HEK293 (cell line): ENCODE measurements at regions not wholly inside any gene's neighbourhood (a gene's known extent, or its start where the extent isn't known, plus 50 kb on each side); places are given as distances from the start of the nearest gene placed in this dataset.

Source experiments
- CTCF ChIA-PET: fragments of 350-600 bp; formaldehyde crosslinking; extraction: SDS; loops from one replicate; lab custom pipeline; 2021; ENCODE audit warnings: antibody characterized with exemption; lab: Yijun Ruan, JAX
- POLR2A ChIA-PET: fragments of 300-600 bp; formaldehyde crosslinking; extraction: SDS; loops from one replicate; lab custom pipeline; 2020; ENCODE audit warnings: antibody characterized with exemption, inconsistent platforms; lab: Yijun Ruan, JAX
- H3K27ac ChIP-seq: fragments of 200-500 bp; sonication (Bioruptor generic); 2 replicates; pipeline ENCODE4 v1.5.1; 2014; ENCODE audit warnings: low read depth, low read length, control low read depth, inconsistent platforms; ENCODE audit errors: extremely low read depth
- H3K36me3 ChIP-seq, 2 experiments: fragments of 200-500 bp in 1 of 2; sonication (Bioruptor generic) in 1 of 2; 1 replicate in 1 of 2; 2 replicates in 1 of 2; pipeline ENCODE4 v1.5.1; 2014 to 2017; ENCODE audit warnings: inconsistent platforms in 2 of 2, low read length in 2 of 2; ENCODE audit not compliant: control insufficient read depth in 2 of 2, insufficient read depth in 1 of 2
- H3K4me1 ChIP-seq: fragments of 200-500 bp; sonication (Bioruptor generic); 2 replicates; pipeline ENCODE4 v1.5.1; 2014; ENCODE audit warnings: mild to moderate bottlenecking, low read length, inconsistent platforms; ENCODE audit not compliant: control insufficient read depth, insufficient read depth
- H3K4me3 ChIP-seq: 2 replicates; pipeline ENCODE4 v1.5.1; 2011; ENCODE audit warnings: low read depth, mild to moderate bottlenecking, control low read depth, low read length, moderate library complexity
- H3K9me3 ChIP-seq: fragments of 200-500 bp; sonication (Bioruptor generic); 2 replicates; pipeline ENCODE4 v1.5.1; 2014; ENCODE audit warnings: low read depth, low read length, inconsistent platforms; ENCODE audit not compliant: control insufficient read depth, insufficient read depth
- GLIS2 ChIP-seq: fragments of 450-650 bp; formaldehyde crosslinking; IDR thresholded peaks from 2 replicates; pipeline ENCODE4 v1.5.1; 2016; ENCODE audit warnings: missing biosample characterization, missing genetic modification characterization
- HOXC10 ChIP-seq: sonication (generic); formaldehyde crosslinking; IDR thresholded peaks from 2 replicates; pipeline ENCODE4 v1.8.1; 2023; ENCODE audit warnings: mild to moderate bottlenecking, missing genetic modification reagents
- REPIN1 ChIP-seq: fragments of 450-650 bp; formaldehyde crosslinking; IDR thresholded peaks from 2 replicates; pipeline ENCODE4 v1.5.1; 2017; ENCODE audit warnings: missing biosample characterization, missing genetic modification characterization, low read depth
- SALL2 ChIP-seq: fragments of 450-650 bp; formaldehyde crosslinking; IDR thresholded peaks from 2 replicates; pipeline ENCODE4 v1.5.0; 2017; ENCODE audit warnings: missing biosample characterization, mild to moderate bottlenecking, missing genetic modification characterization, borderline replicate concordance
- ZBTB17 ChIP-seq: fragments of 450-650 bp; formaldehyde crosslinking; IDR thresholded peaks from 2 replicates; pipeline ENCODE4 v1.5.1; 2016; ENCODE audit warnings: missing biosample characterization, missing genetic modification characterization
- ZFP41 ChIP-seq: fragments of 450-650 bp; formaldehyde crosslinking; IDR thresholded peaks from 2 replicates; pipeline ENCODE4 v1.5.1; 2016; ENCODE audit warnings: missing biosample characterization, missing genetic modification characterization, borderline replicate concordance
- ZNF140 ChIP-seq: fragments of 450-650 bp; formaldehyde crosslinking; IDR thresholded peaks from 2 replicates; pipeline ENCODE4 v1.5.1; 2016; ENCODE audit warnings: missing biosample characterization, missing genetic modification characterization
- ZNF157 ChIP-seq: fragments of 450-650 bp; formaldehyde crosslinking; IDR thresholded peaks from 2 replicates; pipeline ENCODE4 v1.5.1; 2016; ENCODE audit warnings: missing biosample characterization, missing genetic modification characterization
- ZNF169 ChIP-seq: fragments of 450-650 bp; formaldehyde crosslinking; IDR thresholded peaks from 2 replicates; pipeline ENCODE4 v1.5.1; 2016; ENCODE audit warnings: missing biosample characterization, missing genetic modification characterization
- ZNF2 ChIP-seq: fragments of 450-650 bp; formaldehyde crosslinking; IDR thresholded peaks from 2 replicates; pipeline ENCODE4 v1.5.1; 2016; ENCODE audit warnings: missing biosample characterization, missing genetic modification characterization
- ZNF248 ChIP-seq: fragments of 450-650 bp; formaldehyde crosslinking; IDR thresholded peaks from 2 replicates; pipeline ENCODE4 v1.5.1; 2017; ENCODE audit warnings: missing biosample characterization, missing genetic modification characterization
- ZNF302 ChIP-seq: fragments of 450-650 bp; formaldehyde crosslinking; IDR thresholded peaks from 2 replicates; pipeline ENCODE4 v1.5.1; 2016; ENCODE audit warnings: missing biosample characterization, missing genetic modification characterization, low read depth
- ZNF394 ChIP-seq: fragments of 450-650 bp; formaldehyde crosslinking; IDR thresholded peaks from 2 replicates; pipeline ENCODE4 v1.5.1; 2016; ENCODE audit warnings: missing biosample characterization, missing genetic modification characterization, mild to moderate bottlenecking, moderate library complexity, borderline replicate concordance
- ZNF416 ChIP-seq: fragments of 450-650 bp; formaldehyde crosslinking; IDR thresholded peaks from 2 replicates; pipeline ENCODE4 v1.5.1; 2016; ENCODE audit warnings: missing biosample characterization, missing genetic modification characterization
- ZNF423 ChIP-seq: fragments of 450-650 bp; formaldehyde crosslinking; IDR thresholded peaks from 2 replicates; pipeline ENCODE4 v1.5.1; 2016; ENCODE audit warnings: missing biosample characterization, missing genetic modification characterization
- ZNF426 ChIP-seq: fragments of 450-650 bp; formaldehyde crosslinking; IDR thresholded peaks from 2 replicates; pipeline ENCODE4 v1.5.1; 2017; ENCODE audit warnings: missing biosample characterization, missing genetic modification characterization, mild to moderate bottlenecking, inconsistent platforms, moderate library complexity
- ZNF518A ChIP-seq: fragments of 450-650 bp; formaldehyde crosslinking; conservative IDR thresholded peaks from 2 replicates; pipeline ENCODE4 v1.5.1; 2016; ENCODE audit warnings: low read depth, missing biosample characterization, missing genetic modification characterization
- ZNF521 ChIP-seq: fragments of 450-650 bp; formaldehyde crosslinking; IDR thresholded peaks from 2 replicates; pipeline ENCODE4 v1.5.1; 2017; ENCODE audit warnings: missing biosample characterization, mild to moderate bottlenecking, missing genetic modification characterization
- ZNF580 ChIP-seq: fragments of 450-650 bp; formaldehyde crosslinking; IDR thresholded peaks from 2 replicates; pipeline ENCODE4 v1.5.1; 2016; ENCODE audit warnings: missing biosample characterization, missing genetic modification characterization
- ZNF660 ChIP-seq: fragments of 450-650 bp; IDR thresholded peaks from 2 replicates; pipeline ENCODE4 v1.5.1; 2018; ENCODE audit warnings: missing biosample characterization, mild to moderate bottlenecking, missing genetic modification characterization
- ZNF837 ChIP-seq: fragments of 450-650 bp; formaldehyde crosslinking; IDR thresholded peaks from 2 replicates; pipeline ENCODE4 v1.5.1; 2016; ENCODE audit warnings: missing biosample characterization, missing genetic modification characterization
- ZSCAN23 ChIP-seq: fragments of 450-650 bp; formaldehyde crosslinking; IDR thresholded peaks from 2 replicates; pipeline ENCODE4 v1.5.1; 2016; ENCODE audit warnings: missing biosample characterization, missing genetic modification characterization
- TF ChIP-seq, protein P1 (sequence below): fragments of 450-650 bp; formaldehyde crosslinking; IDR thresholded peaks from 2 replicates; pipeline ENCODE4 v1.5.1; 2017; ENCODE audit warnings: missing biosample characterization, missing genetic modification characterization
- TF ChIP-seq, protein P2 (sequence below): fragments of 450-650 bp; formaldehyde crosslinking; IDR thresholded peaks from 2 replicates; pipeline ENCODE4 v1.5.1; 2016; ENCODE audit warnings: missing biosample characterization, missing genetic modification characterization, low read depth

GRCh38 chr11:112367895-112368294, 107.2 kb upstream of the PLET1 start:
- Histone ChIP-seq H3K36me3 (no peaks in the 10 kb centered on the region), H3K27ac (no peak overlapping the region), H3K4me1 (no peaks in the 10 kb centered on the region), H3K9me3 (no peaks in the 10 kb centered on the region), H3K4me3 (no peak overlapping the region)
- TF ChIP-seq ZNF302 (tag by site-specific recombination) (no peak), ZNF521 (tag by site-specific recombination) (no peak), ZFP41 (tag by site-specific recombination) (no peak), ZNF248 (no peak), ZNF837 (tag by site-specific recombination) (no peak), ZNF2 (tag by site-specific recombination) (no peak), ZNF518A (tag by site-specific recombination) (no peak), ZNF426 (tag by site-specific recombination) (no peak), ZNF394 (no peak), ZNF660 (tag by site-specific recombination) (no peak), ZBTB17 (tag by site-specific recombination) (no peak), ZNF416 (no peak), ZNF423 (tag by site-specific recombination) (no peak), ZNF580 (tag by site-specific recombination) (no peak), HOXC10 (no peak), ZNF157 (tag by site-specific recombination) (no peak), ZNF140 (tag by site-specific recombination) (no peak)
- TF ChIP-seq, protein P1, sequence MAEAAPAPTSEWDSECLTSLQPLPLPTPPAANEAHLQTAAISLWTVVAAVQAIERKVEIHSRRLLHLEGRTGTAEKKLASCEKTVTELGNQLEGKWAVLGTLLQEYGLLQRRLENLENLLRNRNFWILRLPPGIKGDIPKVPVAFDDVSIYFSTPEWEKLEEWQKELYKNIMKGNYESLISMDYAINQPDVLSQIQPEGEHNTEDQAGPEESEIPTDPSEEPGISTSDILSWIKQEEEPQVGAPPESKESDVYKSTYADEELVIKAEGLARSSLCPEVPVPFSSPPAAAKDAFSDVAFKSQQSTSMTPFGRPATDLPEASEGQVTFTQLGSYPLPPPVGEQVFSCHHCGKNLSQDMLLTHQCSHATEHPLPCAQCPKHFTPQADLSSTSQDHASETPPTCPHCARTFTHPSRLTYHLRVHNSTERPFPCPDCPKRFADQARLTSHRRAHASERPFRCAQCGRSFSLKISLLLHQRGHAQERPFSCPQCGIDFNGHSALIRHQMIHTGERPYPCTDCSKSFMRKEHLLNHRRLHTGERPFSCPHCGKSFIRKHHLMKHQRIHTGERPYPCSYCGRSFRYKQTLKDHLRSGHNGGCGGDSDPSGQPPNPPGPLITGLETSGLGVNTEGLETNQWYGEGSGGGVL, result no peak
- CTCF ChIA-PET, result no interaction called here
- POLR2A ChIA-PET, result no interaction called here

DNA sequence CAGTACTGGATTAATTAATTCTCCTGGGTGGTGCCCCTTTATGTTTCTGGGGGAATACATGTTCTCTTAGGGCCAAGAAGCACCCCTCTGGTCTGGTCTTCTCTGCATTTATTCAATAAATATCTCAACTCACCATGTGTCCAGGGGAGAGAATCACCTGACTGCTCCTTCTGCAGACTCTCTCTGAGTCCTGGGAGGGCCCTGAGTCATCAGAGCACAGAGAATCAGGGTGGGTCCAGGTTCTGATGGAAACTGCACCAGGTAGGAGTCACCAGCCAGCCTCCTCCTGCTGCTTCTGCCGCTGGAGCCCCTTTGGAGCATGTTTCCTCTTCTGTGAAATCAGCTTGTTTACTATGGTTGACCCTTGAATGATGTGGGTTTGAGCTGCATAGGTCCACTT, 107.7 kb upstream of the PLET1 start:
- CTCF ChIA-PET, result interaction anchor here (0.7 kb wide), 1 partner anchor 236 kb away, joined by 3 read pairs; no protein-coding TSS in a partner anchor
- Histone ChIP-seq H3K4me1 (no peaks in the 10 kb centered on the region), H3K9me3 (no peaks in the 10 kb centered on the region), H3K36me3 (no peaks in the 10 kb centered on the region), H3K4me3 (no peak overlapping the region), H3K27ac (no peak overlapping the region)
- TF ChIP-seq REPIN1 (no peak), SALL2 (tag by site-specific recombination) (no peak), ZNF169 (no peak), HOXC10 (no peak), ZSCAN23 (no peak), GLIS2 (no peak)
- TF ChIP-seq, protein P2, sequence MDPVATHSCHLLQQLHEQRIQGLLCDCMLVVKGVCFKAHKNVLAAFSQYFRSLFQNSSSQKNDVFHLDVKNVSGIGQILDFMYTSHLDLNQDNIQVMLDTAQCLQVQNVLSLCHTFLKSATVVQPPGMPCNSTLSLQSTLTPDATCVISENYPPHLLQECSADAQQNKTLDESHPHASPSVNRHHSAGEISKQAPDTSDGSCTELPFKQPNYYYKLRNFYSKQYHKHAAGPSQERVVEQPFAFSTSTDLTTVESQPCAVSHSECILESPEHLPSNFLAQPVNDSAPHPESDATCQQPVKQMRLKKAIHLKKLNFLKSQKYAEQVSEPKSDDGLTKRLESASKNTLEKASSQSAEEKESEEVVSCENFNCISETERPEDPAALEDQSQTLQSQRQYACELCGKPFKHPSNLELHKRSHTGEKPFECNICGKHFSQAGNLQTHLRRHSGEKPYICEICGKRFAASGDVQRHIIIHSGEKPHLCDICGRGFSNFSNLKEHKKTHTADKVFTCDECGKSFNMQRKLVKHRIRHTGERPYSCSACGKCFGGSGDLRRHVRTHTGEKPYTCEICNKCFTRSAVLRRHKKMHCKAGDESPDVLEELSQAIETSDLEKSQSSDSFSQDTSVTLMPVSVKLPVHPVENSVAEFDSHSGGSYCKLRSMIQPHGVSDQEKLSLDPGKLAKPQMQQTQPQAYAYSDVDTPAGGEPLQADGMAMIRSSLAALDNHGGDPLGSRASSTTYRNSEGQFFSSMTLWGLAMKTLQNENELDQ (tag by site-specific recombination), result no peak
- POLR2A ChIA-PET, result no interaction called here
